ENCODE measurements at regions not wholly inside any gene's neighbourhood (a gene's known extent, or its start where the extent isn't known, plus 50 kb on each side); places are given as distances from the start of the nearest gene placed in this dataset.
"Not testable (repeated sequence)": the region's sequence is repeated elsewhere in the genome, so short reads cannot be mapped to it uniquely, and the experiment has no call there.

DNA sequence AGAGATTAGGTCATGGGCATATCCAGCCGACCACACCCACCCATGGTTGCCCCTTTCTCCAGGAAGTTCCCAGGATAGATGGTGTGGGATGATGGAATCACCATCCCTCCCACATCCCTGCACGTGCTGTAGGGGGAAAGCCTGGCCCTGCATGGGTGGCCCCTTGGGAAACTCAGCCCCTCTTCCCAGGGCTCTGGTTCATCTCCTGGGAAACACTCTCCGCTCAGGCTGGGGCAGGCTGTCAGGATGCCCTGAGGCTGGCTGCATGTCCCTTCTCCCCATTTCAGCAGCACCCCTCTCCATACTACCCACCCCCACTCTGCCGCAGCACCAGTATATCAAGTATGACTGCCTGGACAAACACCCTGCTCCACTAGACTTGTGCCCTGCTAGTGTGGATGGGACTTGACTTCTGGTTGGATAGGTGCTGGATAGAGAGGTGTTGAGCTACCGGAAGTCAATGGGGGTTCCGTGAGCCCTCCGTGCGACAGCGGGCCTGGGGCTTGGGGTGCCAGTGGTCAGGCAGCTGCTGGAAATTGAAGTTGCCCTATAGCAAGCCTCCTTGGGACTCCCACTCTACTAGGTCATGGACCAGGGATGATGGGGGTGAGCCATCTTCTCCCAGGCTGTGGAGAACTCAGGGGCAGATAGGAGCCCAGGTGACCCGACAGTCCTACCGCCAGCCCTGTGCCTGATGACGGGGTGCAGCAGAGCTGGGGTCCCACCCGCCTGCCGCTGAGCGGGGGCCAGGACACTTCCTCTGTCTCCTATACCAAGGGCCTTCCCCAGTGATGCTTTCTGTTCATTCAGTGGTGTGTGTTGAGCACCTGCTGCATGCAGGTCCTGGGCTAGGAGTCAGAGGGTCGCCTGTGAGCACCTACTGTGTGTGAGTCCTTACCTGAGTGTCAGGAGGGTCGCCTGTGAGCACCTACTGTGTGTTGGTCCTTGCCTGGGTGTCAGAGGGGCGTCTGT, 69.4 kb upstream of the COL5A1 start:
- no peak overlapping the region for H3K4me3 ChIP-seq
- DNase-seq (ENCODE audit: low spot score): peak; percentile 63
- TF ChIP-seq, protein P1, sequence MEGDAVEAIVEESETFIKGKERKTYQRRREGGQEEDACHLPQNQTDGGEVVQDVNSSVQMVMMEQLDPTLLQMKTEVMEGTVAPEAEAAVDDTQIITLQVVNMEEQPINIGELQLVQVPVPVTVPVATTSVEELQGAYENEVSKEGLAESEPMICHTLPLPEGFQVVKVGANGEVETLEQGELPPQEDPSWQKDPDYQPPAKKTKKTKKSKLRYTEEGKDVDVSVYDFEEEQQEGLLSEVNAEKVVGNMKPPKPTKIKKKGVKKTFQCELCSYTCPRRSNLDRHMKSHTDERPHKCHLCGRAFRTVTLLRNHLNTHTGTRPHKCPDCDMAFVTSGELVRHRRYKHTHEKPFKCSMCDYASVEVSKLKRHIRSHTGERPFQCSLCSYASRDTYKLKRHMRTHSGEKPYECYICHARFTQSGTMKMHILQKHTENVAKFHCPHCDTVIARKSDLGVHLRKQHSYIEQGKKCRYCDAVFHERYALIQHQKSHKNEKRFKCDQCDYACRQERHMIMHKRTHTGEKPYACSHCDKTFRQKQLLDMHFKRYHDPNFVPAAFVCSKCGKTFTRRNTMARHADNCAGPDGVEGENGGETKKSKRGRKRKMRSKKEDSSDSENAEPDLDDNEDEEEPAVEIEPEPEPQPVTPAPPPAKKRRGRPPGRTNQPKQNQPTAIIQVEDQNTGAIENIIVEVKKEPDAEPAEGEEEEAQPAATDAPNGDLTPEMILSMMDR (IDR thresholded peaks at IDR 0.05): no peak
- H3K27ac ChIP-seq: no peak overlapping the region

DNA sequence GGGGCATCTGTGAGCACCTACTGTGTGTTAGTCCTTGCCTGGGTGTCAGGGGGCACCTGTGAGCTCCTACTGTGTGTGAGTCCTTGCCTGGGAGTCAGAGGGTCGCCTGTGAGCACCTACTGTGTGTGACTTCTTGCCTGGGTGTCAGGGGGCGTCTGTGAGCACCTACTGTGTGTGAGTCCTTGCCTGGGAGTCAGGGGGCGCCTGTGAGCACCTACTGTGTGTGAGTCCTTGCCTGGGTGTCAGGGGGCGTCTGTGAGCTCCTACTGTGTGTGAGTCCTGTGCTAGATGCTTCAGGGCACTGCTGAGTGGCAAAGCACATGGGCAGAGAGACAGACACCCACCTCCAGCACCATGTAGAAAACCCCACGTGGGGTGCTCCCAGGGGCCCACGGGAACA, 66.9 kb upstream of the COL5A1 start:
- H3K4me3 ChIP-seq; DNase-seq (ENCODE audit: low spot score); H3K27ac ChIP-seq: not testable (repeated sequence)

DNA sequence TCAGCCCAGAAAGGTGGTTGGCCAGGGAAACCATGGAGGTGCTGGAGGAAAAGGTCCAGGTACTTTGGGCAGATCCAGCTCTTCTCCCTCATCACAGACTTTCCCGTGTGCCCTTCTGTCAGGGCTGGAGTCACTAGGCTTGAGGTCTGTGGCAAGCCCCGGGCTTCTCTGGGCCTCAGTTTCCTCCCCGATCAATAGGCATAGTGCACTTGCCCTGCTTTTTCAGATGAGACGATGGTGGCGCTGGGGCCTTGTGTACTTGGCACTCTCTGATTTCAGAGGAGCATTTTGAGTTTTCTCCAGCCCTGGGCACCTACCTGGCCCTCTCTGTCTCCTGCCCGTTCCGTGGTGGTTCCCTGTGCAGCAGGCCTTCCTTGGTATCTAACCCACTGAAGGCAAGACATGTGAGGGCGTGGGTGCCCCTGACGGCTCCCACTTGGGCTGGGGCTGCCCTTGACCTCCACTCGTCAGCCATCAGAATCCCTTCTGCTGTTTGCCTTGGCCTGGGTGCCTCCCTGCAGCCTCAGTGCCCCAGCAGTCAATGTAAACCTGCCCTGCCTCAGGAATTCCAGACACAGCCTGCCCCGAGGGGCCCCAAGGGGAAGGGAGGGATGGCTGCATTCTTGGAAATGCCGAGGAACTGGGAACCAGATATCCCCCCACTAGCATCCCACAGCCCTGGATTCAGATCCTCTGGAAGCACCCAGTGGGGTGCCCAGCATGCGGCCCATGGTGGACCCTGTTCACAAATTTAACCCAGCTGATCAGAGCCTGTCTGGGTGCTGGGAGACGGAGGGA, 66.3 kb upstream of the COL5A1 start:
- TF ChIP-seq, protein P1 (IDR thresholded peaks at IDR 0.05): no peak
- H3K4me3 ChIP-seq: no peak overlapping the region
- peak; percentile 26 for DNase-seq (ENCODE audit: low spot score)
- no peak overlapping the region for H3K27ac ChIP-seq

DNA sequence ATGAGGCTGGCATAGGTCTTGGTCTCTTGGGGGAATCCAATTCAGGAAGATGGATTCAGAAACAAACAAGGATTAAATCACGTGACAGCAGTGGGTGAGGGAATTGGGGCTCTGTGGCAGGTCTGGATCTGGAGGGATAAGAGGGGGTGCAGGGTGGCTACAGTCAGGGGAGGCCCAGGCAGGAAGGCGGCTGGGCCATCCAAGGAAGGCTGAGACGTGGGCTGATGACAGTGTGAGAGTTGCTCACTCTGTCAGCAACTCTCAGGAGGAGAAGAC, 65.8 kb upstream of the COL5A1 start:
- peak; percentile 53 for DNase-seq (ENCODE audit: low spot score)
- TF ChIP-seq, protein P1 (IDR thresholded peaks at IDR 0.05): no peak
- Histone ChIP-seq H3K4me3 (no peak overlapping the region), H3K27ac (no peak overlapping the region)

DNA sequence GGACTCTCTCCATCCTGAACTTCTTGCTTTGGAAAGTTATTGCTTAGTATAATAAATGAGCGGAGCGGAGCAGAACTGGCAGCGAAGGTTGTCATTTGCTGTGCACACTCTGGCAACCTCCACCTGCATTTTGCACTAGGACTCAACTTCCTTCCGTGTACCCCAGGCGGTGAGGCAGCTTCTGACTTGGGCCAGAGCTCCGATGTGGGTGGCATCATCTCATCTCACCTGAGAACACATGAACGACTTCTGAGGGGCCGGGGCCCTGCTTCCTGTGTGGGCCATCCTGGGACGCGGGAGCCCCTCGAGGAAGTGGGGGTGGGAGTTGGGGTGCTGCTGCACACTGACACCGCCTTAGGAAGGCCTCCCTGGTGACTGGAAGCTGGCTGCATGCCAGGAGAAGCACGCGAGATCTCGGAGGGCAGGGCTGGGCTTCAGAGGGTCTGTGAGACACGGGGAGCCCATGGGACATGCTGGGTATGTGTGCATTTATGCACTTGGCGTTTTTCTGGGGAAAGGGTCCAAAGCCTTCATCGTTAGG, 56.5 kb upstream of the COL5A1 start:
- TF ChIP-seq, protein P1 (IDR thresholded peaks at IDR 0.05): no peak
- H3K4me3 ChIP-seq: no peak overlapping the region
- no peak overlapping the region for H3K27ac ChIP-seq
- peak; percentile 64 for DNase-seq (ENCODE audit: low spot score)

DNA sequence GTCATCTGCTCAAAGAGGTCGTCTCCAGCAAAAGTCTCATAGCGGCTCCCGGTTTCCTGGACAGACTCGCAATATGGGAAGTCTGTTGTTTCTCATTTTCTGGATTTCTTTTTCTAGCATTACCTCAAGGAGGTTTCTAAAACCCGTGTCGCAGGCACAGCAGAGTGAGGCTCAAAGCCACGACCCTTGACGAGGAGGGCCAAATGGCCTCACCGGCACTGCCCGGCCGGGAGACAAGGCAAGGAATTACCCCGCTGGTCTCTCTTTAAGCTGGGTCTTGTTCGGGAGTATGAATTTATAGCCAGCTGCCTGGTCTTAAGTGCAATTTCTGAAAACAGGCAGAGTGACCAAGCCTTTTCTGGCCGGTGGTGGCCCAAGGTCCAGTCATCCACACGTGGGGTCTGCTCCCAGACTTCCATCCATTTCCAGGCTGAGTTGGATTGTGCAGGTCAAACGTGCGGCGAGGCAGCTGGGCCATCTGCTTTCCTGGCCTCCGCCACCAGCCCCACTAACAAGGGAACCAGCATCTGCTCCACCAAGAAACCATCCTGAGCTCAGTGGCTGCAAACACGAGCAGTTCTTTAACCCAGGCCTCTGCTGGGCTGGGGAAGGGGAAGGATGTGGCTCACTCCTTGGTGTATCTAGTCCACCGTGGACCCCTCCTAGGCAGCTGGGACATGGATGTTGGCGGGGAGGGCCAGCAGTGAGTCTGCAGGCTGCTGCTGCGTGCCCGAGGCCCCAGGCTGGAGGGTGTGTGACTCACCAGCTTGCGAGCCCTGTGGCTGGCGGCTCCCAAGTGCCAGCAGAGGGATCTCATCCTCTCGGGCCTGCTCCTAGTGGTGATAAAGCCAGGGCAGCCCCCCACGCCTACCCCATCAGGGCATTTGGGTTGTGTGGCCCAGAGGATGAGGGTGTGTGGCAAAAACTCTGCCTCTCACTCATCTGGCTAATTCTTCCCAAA, 55.6 kb upstream of the COL5A1 start:
- DNase-seq (ENCODE audit: low spot score): peak; percentile 69
- Histone ChIP-seq H3K27ac (no peak overlapping the region), H3K4me3 (no peak overlapping the region)
- TF ChIP-seq, protein P1 (IDR thresholded peaks at IDR 0.05): no peak

All from coronary artery (tissue), 2 donors.